ENCODE measurements at regions not wholly inside any gene's neighbourhood (a gene's known extent, or its start where the extent isn't known, plus 50 kb on each side); places are given as distances from the start of the nearest gene placed in this dataset.
"Not testable (repeated sequence)": the region's sequence is repeated elsewhere in the genome, so short reads cannot be mapped to it uniquely, and the experiment has no call there.

DNA sequence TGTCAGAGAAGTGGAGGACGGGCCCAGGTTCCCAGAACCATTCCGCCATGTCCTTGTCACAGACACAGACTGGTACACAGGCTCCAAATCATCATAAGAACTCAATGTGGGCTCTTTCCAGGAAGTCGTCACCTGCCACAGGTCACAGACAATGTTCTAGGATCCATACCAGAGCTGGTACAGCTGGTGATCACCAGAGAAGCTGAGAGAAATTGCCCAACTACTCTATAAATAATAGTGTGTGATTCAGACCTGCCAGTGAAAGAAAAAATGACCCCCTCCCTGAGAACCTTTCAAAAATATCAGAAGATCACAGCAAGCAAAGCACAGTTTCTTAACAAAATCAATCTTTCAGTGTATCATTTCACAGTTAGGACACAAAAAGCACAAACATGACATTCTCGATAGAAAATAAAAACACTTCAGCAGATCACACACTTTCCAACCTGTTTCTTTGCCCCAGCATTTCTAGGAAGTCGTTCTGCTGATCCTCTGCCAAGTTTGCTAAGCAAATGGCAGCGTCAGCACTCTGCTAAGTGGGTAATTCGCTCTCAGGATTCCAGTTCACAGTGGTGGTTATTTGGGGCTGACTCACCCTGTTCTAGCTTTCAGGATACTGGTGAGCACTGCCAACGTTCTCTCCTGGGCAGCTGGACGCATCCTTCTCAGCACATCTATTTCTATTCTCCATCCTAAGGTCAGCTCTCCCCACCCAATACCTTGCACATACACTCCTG is 223.3 kb upstream of the SFSWAP start:
- DNase-seq (ENCODE audit: low spot score), result no peak

DNA sequence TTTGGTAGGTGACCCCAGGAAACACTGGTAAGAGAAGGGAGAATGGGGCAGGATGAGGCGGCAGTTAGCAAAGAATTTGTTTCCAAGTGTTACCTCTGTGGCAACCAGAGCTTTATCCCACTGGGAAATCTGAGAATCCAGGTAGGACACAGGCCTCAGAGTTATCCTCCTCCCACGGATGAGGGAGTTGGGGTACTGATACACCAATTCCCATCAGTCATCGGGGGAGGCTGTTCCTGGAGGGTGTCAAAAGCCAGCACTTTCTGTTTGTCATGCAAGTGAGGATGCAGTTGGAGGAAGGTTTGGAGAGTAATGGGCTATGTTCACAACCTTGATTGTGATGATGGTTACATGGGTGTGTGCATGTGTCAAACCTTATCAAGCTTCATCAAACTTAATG is 221.2 kb upstream of the SFSWAP start:
- no peak for DNase-seq (ENCODE audit: low spot score)

DNA sequence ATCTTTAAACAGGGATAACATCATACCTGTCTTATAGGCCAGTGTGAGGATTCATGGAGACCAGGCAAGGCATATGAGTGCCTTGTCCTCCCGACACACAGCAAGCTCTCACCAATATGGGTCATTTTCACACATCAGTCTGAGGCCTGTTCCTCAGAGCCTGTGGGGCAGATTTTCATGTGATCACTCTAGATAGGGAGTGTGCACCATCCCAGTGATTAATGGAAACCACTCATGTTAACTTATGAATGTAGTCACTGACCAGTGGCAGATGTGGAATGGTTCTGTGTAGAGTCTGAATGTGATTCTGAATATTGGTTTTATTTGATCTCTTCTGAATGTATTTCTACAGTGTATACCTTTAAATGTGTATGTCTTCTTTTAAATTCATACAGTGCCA is 219.7 kb upstream of the SFSWAP start:
- DNase-seq (ENCODE audit: low spot score), result no peak

DNA sequence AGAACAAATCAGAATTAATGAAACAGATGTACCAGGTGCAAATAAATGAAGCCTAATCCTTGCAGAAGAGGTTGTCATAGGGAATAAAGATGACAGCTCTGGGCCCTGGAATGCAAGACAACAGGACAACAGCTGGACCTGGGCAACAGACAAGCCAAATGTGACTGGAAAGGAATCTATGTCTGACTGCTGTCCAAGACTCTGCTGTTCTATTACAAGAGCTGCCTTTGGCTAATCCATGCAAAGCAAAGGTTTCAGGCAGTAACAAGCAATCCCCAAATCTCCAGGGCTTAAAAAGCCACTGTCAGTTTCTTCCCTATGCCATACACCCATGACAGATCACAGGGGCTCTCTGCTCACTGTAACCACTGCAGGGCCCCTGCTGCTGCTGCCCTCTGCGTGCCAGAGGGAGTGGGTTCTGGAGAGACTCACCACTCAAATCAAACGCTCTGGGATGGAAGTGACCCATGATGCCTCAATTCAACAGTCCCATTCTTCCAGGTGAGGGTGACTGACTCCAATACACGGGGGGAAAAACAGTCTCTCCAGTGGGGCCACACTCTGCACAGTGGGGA is 218.9 kb upstream of the SFSWAP start:
- DNase-seq (ENCODE audit: low spot score), result no peak

DNA sequence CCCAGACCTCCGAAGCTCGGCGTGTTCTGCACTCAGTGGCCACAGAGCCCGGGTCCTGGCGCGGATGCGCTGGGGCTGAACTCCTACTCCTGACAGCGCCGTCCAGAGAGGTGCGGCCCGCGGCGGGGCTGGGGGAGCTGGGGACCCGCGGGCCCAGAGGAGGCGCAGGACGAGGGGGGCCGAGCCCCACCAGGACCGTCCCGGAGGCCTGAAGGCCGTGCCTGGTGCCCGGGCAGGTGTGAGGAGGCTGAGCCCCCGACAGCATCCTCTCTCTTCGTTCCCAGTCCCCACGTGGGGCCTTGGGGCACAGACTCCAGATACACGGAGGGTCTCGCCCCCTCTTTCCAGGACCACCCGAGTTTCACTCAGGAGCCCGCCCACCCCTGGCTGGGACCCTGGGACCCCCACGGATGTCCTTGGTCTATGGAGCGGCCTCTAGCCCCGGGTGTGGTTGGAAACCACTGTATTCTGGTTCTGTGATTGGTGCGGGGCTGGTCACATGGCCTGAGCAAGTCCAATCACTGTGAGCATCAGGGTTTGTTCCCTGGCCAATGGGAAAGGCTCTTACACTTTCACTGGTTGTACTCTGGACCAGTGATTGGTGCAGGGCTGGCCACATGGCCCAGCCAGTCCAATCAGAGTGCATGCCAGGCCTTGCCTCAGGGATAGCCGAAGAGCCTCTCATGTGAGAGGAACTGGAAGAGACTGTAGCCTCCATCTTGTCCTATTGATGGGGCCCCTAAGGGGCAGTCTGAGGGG is 217.6 kb upstream of the SFSWAP start:
- peak; percentile 51 for DNase-seq (ENCODE audit: low spot score)

DNA sequence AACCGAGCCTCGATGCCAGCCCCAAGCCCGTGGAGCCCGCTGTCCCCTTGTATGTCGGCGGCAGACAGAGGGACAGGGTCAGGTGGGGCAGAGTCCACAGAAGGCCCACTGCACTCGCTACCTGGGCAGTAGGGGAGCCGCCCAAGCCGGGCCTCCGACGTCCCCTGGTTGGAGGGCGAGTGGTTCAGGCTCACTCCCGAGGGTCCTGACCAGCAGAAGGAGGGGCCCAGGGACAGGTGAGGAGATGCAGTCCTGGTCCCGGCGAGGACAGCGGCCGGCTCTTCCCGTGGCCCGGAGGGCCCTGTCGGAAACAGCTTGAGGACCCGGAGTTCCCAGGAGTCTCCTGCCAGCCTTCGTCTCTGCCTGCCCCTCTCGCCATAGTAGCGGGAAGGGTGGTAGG is 216.7 kb upstream of the SFSWAP start:
- DNase-seq (ENCODE audit: low spot score), result no peak

DNA sequence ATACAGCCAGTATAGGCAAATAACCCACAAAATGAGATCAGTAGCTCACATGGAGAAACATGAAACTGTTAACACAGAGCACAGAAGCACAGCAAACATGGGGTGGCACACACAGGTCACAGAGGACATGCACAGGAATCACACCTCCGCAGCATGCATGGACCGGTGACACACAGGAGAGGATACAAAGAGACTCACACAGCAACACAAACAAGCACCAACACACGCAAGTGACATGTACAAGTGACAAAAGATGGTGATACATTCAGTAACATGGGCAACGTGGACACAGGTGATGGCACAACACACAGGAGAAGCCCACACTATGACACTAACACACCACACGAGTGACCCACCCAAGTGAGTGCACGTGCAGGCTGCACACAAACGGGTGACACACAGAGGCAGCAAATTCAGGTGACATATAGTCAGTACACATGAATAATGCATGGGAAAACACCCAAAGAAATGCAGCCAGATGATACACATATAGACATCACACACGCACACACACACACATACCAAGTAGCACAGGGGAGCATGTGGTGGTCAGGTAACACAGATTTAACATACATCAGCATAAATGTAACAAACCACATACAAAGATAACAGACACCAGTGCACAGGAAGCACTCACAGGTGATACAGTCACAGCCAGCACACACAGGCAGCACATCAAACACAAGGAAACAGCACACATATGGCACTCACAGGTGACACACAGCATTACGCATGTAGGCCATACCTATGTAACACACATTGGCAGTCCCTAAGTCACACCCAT is 216.0 kb upstream of the SFSWAP start:
- no peak for DNase-seq (ENCODE audit: low spot score)

DNA sequence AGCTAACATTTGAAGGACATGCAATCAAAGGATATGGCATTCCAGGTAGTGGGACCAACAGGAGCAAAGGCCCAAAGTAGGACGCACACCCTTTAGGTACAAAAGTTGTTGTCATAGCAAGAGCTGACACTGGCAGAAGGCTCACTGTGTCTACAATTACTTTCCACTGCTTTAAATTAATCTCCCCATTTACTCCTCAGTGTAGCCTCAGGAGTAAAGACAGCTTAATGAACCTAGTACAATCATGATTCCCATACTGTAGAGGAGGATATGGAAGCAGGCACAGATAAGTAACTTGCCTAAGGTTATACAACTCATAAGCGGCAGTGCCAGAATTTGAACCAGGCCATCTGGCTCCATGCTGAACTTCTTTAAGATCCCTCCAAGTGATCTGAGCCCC is 212.9 kb upstream of the SFSWAP start:
- DNase-seq (ENCODE audit: low spot score), result no peak

DNA sequence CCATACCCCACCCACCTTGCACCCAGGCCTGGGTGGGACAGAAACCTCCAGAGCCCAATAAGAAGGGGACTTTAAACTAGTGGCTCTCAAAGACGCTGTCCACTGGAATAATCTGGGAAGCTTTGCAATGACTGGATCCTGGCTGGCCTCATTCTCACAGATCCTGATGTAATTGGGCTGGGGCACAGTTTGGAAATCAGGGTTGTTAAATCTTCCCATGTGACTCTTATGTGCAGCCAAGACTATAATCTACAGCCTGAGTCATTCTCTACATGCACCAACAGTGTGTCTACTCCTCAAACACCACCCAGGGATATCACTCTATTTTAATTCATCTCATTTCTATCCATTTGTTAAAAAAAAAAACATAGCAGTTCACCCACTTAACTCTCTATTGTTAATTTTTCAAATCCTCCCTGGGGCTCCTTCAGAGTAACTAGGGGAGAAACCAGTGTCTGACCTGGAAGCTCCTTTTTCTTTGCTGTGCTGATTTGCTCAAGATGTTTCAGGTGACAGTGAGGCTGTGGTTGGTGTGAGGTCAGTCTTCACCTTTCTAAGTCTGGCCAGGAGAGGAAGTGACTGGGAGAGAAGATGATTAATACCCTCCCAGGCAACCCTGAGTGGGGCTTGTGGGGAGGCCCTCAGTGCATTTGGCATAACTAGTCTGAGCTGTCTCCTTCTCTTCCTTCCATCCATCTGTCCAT is 211.6 kb upstream of the SFSWAP start:
- DNase-seq (ENCODE audit: low spot score), result no peak

DNA sequence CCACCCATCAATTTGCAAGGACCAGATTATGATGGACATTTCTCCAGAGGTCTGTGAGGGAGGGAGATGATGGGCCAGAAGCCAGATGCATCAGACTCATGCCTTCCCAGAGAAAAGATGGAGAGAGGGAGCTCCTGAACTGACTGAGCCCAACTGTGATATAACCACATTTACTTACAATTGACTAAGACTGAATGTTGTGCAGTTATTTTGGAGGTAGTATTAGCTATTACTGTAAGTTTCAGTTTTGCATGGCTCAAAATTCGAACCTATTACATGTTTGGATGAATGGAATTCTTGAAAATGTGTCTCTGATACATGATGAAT is 211.1 kb upstream of the SFSWAP start:
- no peak for DNase-seq (ENCODE audit: low spot score)

DNA sequence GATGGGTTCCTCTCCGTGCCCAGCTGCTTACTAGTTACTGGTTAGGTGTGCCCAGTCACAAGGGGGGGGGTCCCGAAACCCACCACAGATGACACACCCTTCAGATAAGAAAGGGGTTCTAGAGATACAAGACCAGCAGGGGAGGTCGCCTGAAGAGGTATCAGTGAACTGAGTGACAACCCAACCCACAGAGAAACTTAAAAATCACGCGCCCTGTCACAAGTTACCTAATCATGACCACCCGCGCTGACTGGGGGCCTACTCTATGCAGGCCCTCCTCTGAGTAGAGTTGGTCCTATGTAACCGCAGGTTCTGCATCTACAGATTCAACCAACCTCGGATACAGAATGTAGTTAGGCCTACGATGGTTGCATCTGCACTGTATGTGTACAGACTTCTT is 210.3 kb upstream of the SFSWAP start:
- no peak for DNase-seq (ENCODE audit: low spot score)

DNA sequence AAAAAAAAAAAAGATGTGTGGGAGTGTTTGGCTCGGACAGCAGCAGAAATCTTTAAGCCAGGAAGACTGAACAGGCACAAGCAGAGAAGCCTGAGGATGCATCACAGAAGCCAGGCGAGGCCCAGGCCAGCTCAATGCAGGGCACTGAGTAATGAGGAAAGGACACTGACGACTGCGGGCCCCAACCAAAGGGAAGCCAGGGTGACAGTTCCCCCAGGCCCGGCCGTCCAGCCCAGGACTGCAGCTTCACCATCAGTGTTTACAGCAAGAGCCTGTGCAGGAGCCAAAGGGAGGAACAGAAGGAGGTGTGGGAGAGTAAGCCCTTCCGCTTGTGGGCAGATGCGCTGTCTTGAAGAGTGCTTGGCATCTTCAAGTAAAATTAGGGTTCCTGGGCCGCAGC is 205.3 kb upstream of the SFSWAP start:
- no peak for DNase-seq (ENCODE audit: low spot score)

DNA sequence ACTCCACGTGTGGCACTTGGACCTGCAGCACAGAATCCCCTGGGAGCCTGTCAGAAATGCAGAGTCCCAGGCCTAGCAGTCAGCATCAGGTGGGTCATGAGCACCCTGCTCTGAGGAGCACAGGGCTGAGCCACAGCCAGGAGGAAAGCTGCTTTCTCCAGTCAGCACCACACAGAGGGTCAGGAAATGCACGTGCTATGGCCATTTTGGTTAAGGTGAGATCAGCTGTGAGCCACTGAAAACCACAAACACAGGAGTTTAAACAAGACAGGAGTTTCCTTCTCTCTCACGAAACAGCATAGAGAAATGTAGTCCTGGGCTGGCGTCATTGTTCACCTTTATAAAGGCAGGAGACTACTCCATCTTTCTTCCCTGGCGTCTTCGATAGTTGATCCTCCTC is 204.5 kb upstream of the SFSWAP start:
- no peak for DNase-seq (ENCODE audit: low spot score)

DNA sequence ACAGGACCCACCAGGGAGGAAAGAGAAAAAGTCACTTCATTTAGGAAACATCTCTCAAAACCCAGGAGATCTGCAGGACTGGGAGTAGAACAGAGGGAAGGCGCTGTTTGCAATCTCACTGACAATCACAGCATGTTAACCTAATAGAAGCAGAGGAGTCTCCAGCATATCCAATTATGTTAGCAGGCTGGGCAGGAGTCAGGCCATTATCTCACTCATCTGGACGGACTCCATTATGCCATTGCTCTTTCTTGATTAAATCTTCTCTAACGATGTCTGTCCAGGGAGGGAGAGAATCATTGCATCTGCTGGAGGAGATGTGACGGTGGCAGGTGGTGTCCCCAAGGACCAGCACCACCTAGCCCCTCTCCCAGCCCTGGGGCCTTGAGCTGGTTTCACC is 203.8 kb upstream of the SFSWAP start:
- no peak for DNase-seq (ENCODE audit: low spot score)

DNA sequence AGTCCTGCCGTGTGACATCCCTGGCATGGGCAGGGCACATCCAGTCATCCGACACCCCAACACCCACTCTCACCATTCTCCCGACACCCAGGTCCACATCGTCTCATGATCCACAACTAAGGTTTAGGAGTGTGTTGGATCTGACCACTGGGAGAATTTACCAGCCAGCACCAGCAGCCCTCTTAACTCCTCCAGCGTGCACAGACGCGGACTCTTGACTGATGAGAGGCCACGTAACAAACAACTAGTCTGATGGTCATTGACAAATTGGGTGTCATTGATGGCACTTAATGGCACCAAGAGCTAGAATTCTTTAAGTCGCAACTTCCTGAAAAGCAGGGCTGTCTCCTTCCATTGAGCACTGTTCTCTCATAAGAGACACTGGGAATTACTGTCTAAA is 203.0 kb upstream of the SFSWAP start:
- DNase-seq (ENCODE audit: low spot score), result no peak

DNA sequence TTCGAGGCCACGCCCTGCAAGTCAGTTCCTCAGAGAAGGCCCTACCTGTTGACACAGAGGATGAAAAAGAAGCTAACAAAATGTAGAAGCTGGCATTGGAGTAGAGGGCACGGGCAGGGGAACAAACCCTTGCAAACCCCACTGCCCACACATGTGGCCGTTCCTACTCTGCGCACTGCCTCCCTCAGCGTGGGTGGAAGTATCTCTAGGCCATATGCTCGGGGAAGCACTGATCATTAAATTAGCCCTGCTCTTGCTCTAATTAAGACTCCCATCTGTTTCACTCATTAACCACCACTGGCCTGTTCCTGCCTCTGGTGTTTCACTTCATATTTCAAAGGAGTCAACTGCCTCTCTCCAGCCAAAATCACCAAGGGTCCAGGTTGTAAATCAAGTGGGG is 201.2 kb upstream of the SFSWAP start:
- no peak for DNase-seq (ENCODE audit: low spot score)

DNA sequence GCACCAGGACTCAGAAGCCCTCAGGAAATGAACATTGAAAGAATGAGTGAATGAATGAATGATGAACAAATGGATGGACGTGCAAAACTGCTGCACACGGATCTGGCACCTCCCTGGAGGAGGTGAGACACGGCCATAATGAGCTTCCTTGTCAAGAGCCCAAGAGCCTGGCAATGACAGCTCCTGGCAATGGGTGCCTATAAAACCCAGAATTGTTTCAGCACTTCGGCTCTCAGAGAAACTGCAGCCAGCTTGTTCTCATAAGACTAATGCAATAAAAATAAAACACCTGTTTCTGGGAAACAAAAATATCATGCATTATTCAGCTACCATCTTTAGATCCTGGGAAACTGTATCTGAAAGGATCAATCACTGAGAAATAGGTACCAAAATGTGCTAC is 200.5 kb upstream of the SFSWAP start:
- no peak for DNase-seq (ENCODE audit: low spot score)

DNA sequence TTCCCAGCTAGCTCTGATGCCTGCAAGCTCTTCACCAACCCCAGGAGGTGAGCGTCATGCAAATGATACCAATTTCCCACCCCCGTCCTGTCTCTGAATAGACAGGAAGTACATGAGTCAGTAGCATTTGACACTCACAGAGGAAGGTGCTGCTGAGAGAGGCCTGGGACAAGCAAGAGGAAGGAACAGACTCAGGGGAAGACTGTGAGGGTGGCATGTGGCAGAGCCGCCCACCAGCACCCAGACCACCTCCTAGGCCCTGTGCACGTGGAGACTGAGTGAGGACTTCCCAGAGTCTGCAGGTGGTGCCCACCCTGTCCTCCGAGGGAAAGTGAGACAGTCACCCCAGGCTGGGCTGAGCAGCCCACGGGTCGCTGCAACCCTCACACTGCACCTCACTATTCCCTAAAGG is 199.5 kb upstream of the SFSWAP start:
- DNase-seq (ENCODE audit: low spot score), result peak; percentile 44

DNA sequence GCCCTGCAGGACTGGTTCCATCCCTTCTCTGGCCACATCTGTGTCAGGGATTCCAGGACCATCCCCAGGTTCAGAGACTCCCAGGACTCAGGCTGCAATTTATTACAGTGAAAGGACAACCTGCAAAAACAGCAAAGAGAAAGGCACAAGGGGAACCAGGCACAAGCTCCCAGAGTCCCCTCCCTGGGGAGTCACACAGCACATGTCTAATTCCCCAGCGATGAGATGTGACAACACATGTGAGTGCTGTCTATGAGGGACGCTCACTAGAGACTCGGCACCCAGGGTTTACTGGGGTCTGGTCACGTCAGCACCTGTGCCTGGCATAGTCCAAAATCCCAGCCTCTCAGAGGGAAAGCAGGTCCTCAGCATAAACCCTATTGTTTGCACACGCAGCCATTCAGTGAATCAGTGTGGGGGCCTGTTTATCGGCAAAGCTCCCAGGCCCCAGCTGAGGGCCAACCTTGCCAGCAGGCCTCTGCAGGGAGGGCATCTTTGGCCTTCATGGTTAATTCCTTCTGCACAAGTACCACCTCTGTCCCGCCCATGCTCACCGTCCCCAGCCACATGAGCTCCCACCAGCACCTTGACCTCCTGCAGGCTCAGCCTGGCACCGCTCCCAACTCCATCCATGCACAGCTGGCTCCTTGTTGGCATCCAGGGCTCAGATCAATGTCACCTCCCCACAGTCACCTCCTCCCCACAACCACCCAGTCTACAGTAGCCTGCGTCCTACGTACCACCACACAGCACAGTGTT is 198.9 kb upstream of the SFSWAP start:
- DNase-seq (ENCODE audit: low spot score), result no peak

DNA sequence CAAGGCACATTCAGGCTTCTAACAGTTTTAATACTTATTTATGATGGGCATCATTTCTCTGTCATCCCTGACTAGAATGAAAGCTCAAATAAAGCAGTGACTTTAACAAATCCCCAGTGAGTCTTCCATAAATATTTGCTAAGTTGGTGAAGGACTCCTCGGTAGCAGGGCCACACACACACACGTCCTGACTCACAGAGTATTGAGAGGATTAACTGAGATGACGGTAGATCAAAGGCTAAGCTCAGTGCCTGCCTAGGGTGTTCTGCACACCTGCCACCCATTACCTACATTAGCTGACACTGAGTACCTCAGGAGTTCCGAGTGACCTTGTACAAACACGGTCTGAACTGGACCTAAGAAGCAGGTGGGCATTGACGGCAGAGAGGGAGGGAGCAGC is 197.3 kb upstream of the SFSWAP start:
- no peak for DNase-seq (ENCODE audit: low spot score)

DNA sequence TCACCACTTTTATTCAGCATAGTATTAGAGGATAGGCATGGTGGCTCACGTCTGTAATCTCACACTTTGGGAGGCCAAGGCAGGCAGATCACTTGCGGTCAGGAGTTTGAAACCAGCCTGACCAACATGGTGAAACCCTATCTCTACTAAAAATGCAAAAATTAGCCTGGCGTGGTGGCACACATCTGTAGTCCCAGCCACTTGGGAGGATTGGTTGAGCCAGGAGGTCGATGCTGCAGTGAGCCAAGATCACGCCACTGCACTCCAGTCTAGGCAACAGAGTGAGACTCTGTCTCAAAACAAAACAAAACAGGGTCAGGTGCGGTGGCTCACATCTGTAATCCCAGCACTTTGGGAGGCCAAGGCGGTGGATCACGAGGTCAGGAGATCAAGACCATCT is 190.3 kb upstream of the SFSWAP start:
- DNase-seq (ENCODE audit: low spot score), result not testable (repeated sequence)
